ENCODE measurements at regions not wholly inside any gene's neighbourhood (a gene's known extent, or its start where the extent isn't known, plus 50 kb on each side); places are given as distances from the start of the nearest gene placed in this dataset.

DNA sequence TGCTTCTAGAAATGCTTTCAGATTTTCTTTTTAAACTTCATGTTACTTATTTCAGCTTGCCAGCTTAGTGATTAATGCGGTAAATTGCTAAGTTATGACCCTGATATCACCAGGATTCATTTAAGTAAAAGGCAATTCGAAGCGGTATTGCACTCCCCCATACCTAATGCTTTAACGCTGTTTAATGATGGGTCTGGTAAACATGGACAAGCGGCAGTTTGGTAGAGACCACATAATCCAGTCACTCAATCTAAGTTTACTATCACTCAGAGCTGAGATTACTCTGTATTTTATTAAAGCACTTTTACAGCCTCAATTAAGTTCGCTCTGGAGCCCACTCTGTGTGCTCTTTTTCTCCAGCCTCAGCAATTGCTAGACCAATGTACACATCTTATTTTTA is 118.2 kb upstream of the SCN7A start:
- TF ChIP-seq, protein P1, sequence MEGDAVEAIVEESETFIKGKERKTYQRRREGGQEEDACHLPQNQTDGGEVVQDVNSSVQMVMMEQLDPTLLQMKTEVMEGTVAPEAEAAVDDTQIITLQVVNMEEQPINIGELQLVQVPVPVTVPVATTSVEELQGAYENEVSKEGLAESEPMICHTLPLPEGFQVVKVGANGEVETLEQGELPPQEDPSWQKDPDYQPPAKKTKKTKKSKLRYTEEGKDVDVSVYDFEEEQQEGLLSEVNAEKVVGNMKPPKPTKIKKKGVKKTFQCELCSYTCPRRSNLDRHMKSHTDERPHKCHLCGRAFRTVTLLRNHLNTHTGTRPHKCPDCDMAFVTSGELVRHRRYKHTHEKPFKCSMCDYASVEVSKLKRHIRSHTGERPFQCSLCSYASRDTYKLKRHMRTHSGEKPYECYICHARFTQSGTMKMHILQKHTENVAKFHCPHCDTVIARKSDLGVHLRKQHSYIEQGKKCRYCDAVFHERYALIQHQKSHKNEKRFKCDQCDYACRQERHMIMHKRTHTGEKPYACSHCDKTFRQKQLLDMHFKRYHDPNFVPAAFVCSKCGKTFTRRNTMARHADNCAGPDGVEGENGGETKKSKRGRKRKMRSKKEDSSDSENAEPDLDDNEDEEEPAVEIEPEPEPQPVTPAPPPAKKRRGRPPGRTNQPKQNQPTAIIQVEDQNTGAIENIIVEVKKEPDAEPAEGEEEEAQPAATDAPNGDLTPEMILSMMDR (conservative IDR thresholded peaks at IDR 0.05; ENCODE audit: low read depth, low read length), result no peak
- no peak for TF ChIP-seq EZH2 (IDR thresholded peaks at IDR 0.05; ENCODE audit: borderline replicate concordance, low read depth, low read length, poor library complexity, severe bottlenecking)
